GM12892 (cell line): ENCODE measurements at regions not wholly inside any gene's neighbourhood (a gene's known extent, or its start where the extent isn't known, plus 50 kb on each side); places are given as distances from the start of the nearest gene placed in this dataset.

Source experiments
- POLR2AphosphoS5 ChIP-seq: IDR thresholded peaks from 2 replicates; pipeline ENCODE4 v1.6.1; 2011; ENCODE audit warnings: low read depth, low read length, control low read depth
- TAF1 ChIP-seq: IDR thresholded peaks from 2 replicates; pipeline ENCODE4 v1.6.1; 2011; ENCODE audit warnings: low read depth, mild to moderate bottlenecking, control low read depth, low read length, borderline replicate concordance

- no peak for TF ChIP-seq POLR2AphosphoS5
- TF ChIP-seq TAF1: no peak
These were observed 497.0 kb downstream of the TDRD15 start for GRCh38 chr2:21620771-21621170.
